ENCODE measurements at regions not wholly inside any gene's neighbourhood (a gene's known extent, or its start where the extent isn't known, plus 50 kb on each side); places are given as distances from the start of the nearest gene placed in this dataset.

- no peak for TF ChIP-seq GATA3 (IDR thresholded peaks at IDR 0.05; ENCODE audit: low read depth, low read length)
- TF ChIP-seq GATA2 (IDR thresholded peaks at IDR 0.05; ENCODE audit: low read depth, low read length), result no peak
These were observed 267.0 kb upstream of the THBS1 start for GRCh38 chr15:39313881-39314280.

Measured in SH-SY5Y (cell line).